Keratinocyte (primary cell): ENCODE measurements at regions not wholly inside any gene's neighbourhood (a gene's known extent, or its start where the extent isn't known, plus 50 kb on each side); places are given as distances from the start of the nearest gene placed in this dataset.

Experiments used
- DNase-seq: peaks from one replicate; pipeline ENCODE4 v3.0.0-alpha.2; 2011; ENCODE audit warnings: low read depth, missing footprints, low spot score
- FAIRE-seq: peaks from 2 replicates; lab custom pipeline; 2011; peaks lifted over from hg19 to GRCh38; lab: Jason Lieb, UNC
- H2AFZ ChIP-seq: 2 replicates; pipeline ENCODE4 v1.6.0; 2012; ENCODE audit warnings: low read length, control low read depth, inconsistent platforms; ENCODE audit not compliant: control insufficient read depth
- H3K27ac ChIP-seq: 2 replicates; pipeline ENCODE4 v1.5.1; 2011; ENCODE audit warnings: low read length; ENCODE audit not compliant: control insufficient read depth, insufficient read depth
- H3K27me3 ChIP-seq: 3 replicates; pipeline ENCODE4 v1.6.0; 2011; ENCODE audit warnings: low read length; ENCODE audit not compliant: control insufficient read depth, insufficient read depth; ENCODE audit errors: extremely low read depth
- H3K36me3 ChIP-seq, 2 experiments: 2 replicates in 1 of 2; 3 replicates in 1 of 2; pipeline ENCODE4 v1.5.1; 2011; ENCODE audit warnings: low read length in 2 of 2, mild to moderate bottlenecking in 1 of 2; ENCODE audit not compliant: control insufficient read depth in 2 of 2, insufficient read depth in 2 of 2; ENCODE audit errors: extremely low read depth in 1 of 2
- H3K4me1 ChIP-seq: 3 replicates; pipeline ENCODE4 v1.5.1; 2011; ENCODE audit warnings: low read length; ENCODE audit not compliant: control insufficient read depth, insufficient read depth; ENCODE audit errors: extremely low read depth
- H3K4me2 ChIP-seq: 3 replicates; pipeline ENCODE4 v1.6.0; 2011; ENCODE audit warnings: low read depth, low read length; ENCODE audit not compliant: control insufficient read depth, insufficient read depth; ENCODE audit errors: extremely low read depth
- H3K4me3 ChIP-seq, 3 experiments: fragments of 200-600 bp in 1 of 3; sonication (generic) in 1 of 3; 2 replicates in 2 of 3; 3 replicates in 1 of 3; pipeline ENCODE4 v1.5.1; 2011 to 2016; ENCODE audit warnings: low read length in 3 of 3, mild to moderate bottlenecking in 3 of 3, control low read depth in 2 of 3, inconsistent platforms in 1 of 3, low read depth in 1 of 3, mixed read lengths in 1 of 3, mixed run types in 1 of 3, moderate library complexity in 1 of 3; ENCODE audit not compliant: control insufficient read depth in 2 of 3, insufficient read depth in 2 of 3; ENCODE audit errors: extremely low read depth in 1 of 3
- H3K79me2 ChIP-seq: 2 replicates; pipeline ENCODE4 v1.6.0; 2012; ENCODE audit warnings: low read length; ENCODE audit not compliant: control insufficient read depth, insufficient read depth
- H3K9ac ChIP-seq: 3 replicates; pipeline ENCODE4 v1.6.0; 2011; ENCODE audit warnings: low read length; ENCODE audit not compliant: control insufficient read depth, insufficient read depth; ENCODE audit errors: extremely low read depth
- H3K9me1 ChIP-seq: 3 replicates; pipeline ENCODE4 v1.6.0; 2011; ENCODE audit warnings: low read length; ENCODE audit not compliant: control insufficient read depth, insufficient read depth; ENCODE audit errors: extremely low read depth
- H3K9me3 ChIP-seq: 2 replicates; pipeline ENCODE4 v1.5.1; 2012; ENCODE audit warnings: low read depth, low read length; ENCODE audit not compliant: control insufficient read depth
- H4K20me1 ChIP-seq: 3 replicates; pipeline ENCODE4 v1.6.0; 2011; ENCODE audit warnings: low read length; ENCODE audit not compliant: control insufficient read depth, insufficient read depth; ENCODE audit errors: extremely low read depth
- EZH2 ChIP-seq: IDR thresholded peaks from one replicate; pipeline ENCODE4 v1.6.1; 2012; ENCODE audit warnings: inconsistent platforms, mild to moderate bottlenecking, low read length, moderate library complexity
- dilution Hi-C: fragments of 300-500 bp; cut with MboI; formaldehyde crosslinking; loops from one replicate; pipeline ENCODE4 v1.7.0; 2020; ENCODE audit warnings: low sequenced_read_pairs; ENCODE audit not compliant: extremely low pct_ligation_motif_present
- TF ChIP-seq, protein P1 (sequence below), 3 experiments: IDR thresholded peaks in 1 of 3; conservative IDR thresholded peaks in 1 of 3; optimal IDR thresholded peaks in 1 of 3; 2 replicates in 2 of 3; 3 replicates in 1 of 3; pipeline versions ENCODE3 to v1.5.1; 2011; ENCODE audit warnings: low read length in 3 of 3, mild to moderate bottlenecking in 3 of 3, moderate library complexity in 2 of 3, control low read depth in 1 of 3, inconsistent platforms in 1 of 3; ENCODE audit not compliant: insufficient read depth in 2 of 3; ENCODE audit errors: extremely low read depth in 1 of 3

GRCh38 chr1:91101328-91101727 lies 79.5 kb upstream of the ZNF644 start:
- H3K27ac ChIP-seq = no peak overlapping the region

GRCh38 chr1:91099746-91100621 lies 78.1 kb upstream of the ZNF644 start:
- dilution Hi-C loops = no loop called here
- no peak for DNase-seq
- no peaks in the 10 kb centered on the region for H3K27me3 ChIP-seq
- H3K79me2 ChIP-seq = no peaks in the 10 kb centered on the region
- TF ChIP-seq EZH2 = no peak
- TF ChIP-seq, protein P1, sequence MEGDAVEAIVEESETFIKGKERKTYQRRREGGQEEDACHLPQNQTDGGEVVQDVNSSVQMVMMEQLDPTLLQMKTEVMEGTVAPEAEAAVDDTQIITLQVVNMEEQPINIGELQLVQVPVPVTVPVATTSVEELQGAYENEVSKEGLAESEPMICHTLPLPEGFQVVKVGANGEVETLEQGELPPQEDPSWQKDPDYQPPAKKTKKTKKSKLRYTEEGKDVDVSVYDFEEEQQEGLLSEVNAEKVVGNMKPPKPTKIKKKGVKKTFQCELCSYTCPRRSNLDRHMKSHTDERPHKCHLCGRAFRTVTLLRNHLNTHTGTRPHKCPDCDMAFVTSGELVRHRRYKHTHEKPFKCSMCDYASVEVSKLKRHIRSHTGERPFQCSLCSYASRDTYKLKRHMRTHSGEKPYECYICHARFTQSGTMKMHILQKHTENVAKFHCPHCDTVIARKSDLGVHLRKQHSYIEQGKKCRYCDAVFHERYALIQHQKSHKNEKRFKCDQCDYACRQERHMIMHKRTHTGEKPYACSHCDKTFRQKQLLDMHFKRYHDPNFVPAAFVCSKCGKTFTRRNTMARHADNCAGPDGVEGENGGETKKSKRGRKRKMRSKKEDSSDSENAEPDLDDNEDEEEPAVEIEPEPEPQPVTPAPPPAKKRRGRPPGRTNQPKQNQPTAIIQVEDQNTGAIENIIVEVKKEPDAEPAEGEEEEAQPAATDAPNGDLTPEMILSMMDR (optimal IDR thresholded peaks at IDR 0.05 in 1 of 3, IDR thresholded peaks at IDR 0.05 in 1 of 3, conservative IDR thresholded peaks at IDR 0.05 in 1 of 3; ENCODE audit: extremely low read depth in 1 of 3, insufficient read depth in 2 of 3, low read length in 3 of 3) = no peak
- no peak overlapping the region for H3K4me3 ChIP-seq
- no peaks in the 10 kb centered on the region for H3K36me3 ChIP-seq
- no peak overlapping the region for H3K9ac ChIP-seq
- FAIRE-seq = no peak
- no peaks in the 10 kb centered on the region for H3K4me1 ChIP-seq
- no peak overlapping the region for H2AFZ ChIP-seq
- no peak overlapping the region for H3K27ac ChIP-seq
- H3K4me2 ChIP-seq = no peak overlapping the region
- H3K9me1 ChIP-seq = no peaks in the 10 kb centered on the region
- H4K20me1 ChIP-seq = no peaks in the 10 kb centered on the region
- no peaks in the 10 kb centered on the region for H3K9me3 ChIP-seq

More at GRCh38 chr1:91101328-91101727, 79.5 kb upstream of the ZNF644 start:
- dilution Hi-C loops = no loop called here
- H4K20me1 ChIP-seq = no peaks in the 10 kb centered on the region
- no peaks in the 10 kb centered on the region for H3K9me3 ChIP-seq
- H3K4me2 ChIP-seq = no peak overlapping the region
- H3K27me3 ChIP-seq = no peaks in the 10 kb centered on the region
- no peak overlapping the region for H3K4me3 ChIP-seq
- no peak overlapping the region for H3K9ac ChIP-seq
- H3K4me1 ChIP-seq = no peaks in the 10 kb centered on the region
- no peaks in the 10 kb centered on the region for H3K9me1 ChIP-seq
- FAIRE-seq (no peak), DNase-seq (no peak)
- no peaks in the 10 kb centered on the region for H3K79me2 ChIP-seq
- H2AFZ ChIP-seq = no peak overlapping the region
- H3K36me3 ChIP-seq = no peaks in the 10 kb centered on the region
- no peak for TF ChIP-seq EZH2
- TF ChIP-seq, protein P1 (optimal IDR thresholded peaks at IDR 0.05 in 1 of 3, IDR thresholded peaks at IDR 0.05 in 1 of 3, conservative IDR thresholded peaks at IDR 0.05 in 1 of 3; ENCODE audit: extremely low read depth in 1 of 3, insufficient read depth in 2 of 3, low read length in 3 of 3) = no peak
